HepG2 (cell line): ENCODE measurements at regions not wholly inside any gene's neighbourhood (a gene's known extent, or its start where the extent isn't known, plus 50 kb on each side); places are given as distances from the start of the nearest gene placed in this dataset.

ENCODE experiments used
- ATAC-seq: fragments of 200-7000 bp; cut with Tn5 transposase; 3 replicates; pipeline ENCODE4 v1.9.1; 2020; ENCODE audit warnings: mild to moderate bottlenecking, moderate library complexity
- BruUV-seq: library from RNA; stranded (reverse); fragments of 400-500 nt; replicated peaks from 2 replicates; lab custom pipeline; 2021; lab: Mats Ljungman, UMichigan
- CTCF ChIA-PET: fragments of 300-600 bp; formaldehyde crosslinking; extraction: SDS; loops from one replicate; lab custom pipeline; 2021; ENCODE audit warnings: low total read pairs, inconsistent platforms, low intra/inter-chr PET ratio; lab: Yijun Ruan, JAX
- POLR2A ChIA-PET: fragments of 350-600 bp; sonication (Branson Sonifier 250); formaldehyde crosslinking; loops from one replicate; lab custom pipeline; 2020; ENCODE audit warnings: antibody characterized with exemption, inconsistent platforms; lab: Yijun Ruan, JAX
- DNase-seq: peaks from one replicate; pipeline ENCODE4 v3.0.0-alpha.2; 2015; ENCODE audit warnings: low spot score
- FAIRE-seq: peaks from 3 replicates; lab custom pipeline; 2011; peaks lifted over from hg19 to GRCh38; lab: Jason Lieb, UNC
- H2AFZ ChIP-seq: one replicate; pipeline ENCODE4 v1.6.1; 2011; ENCODE audit warnings: low read length, inconsistent platforms
- H3K27ac ChIP-seq: fragments of 300-600 bp; 3 replicates; pipeline ENCODE4 v1.8.0; 2011; ENCODE audit warnings: mixed run types, mild to moderate bottlenecking, mixed read lengths, low read length, inconsistent platforms; ENCODE audit not compliant: insufficient read depth; ENCODE audit errors: extremely low read length
- H3K27me3 ChIP-seq, 2 experiments: fragments of 200-600 bp in 1 of 2; 2 replicates in 1 of 2; 3 replicates in 1 of 2; pipeline versions ENCODE4 v1.6.0 to v1.8.0; 2011; ENCODE audit warnings: low read length in 2 of 2, mild to moderate bottlenecking in 2 of 2, moderate library complexity in 2 of 2, inconsistent platforms in 1 of 2; ENCODE audit not compliant: insufficient read depth in 2 of 2, control insufficient read depth in 1 of 2
- H3K36me3 ChIP-seq, 2 experiments: fragments of 200-600 bp in 1 of 2; replicated peaks in 1 of 2; 2 replicates in 1 of 2; 3 replicates in 1 of 2; pipeline versions ENCODE4 v1.5.1 to v1.8.0; 2011; ENCODE audit warnings: low read length in 2 of 2, inconsistent platforms in 1 of 2; ENCODE audit not compliant: insufficient read depth in 2 of 2, control insufficient read depth in 1 of 2
- H3K4me1 ChIP-seq: 2 replicates; pipeline ENCODE4 v1.5.1; 2012; ENCODE audit warnings: low read length, inconsistent platforms; ENCODE audit not compliant: insufficient read depth
- H3K4me2 ChIP-seq: 2 replicates; pipeline ENCODE4 v1.6.0; 2011; ENCODE audit warnings: low read depth, low read length, inconsistent platforms
- H3K4me3 ChIP-seq, 3 experiments: fragments of 200-600 bp in 1 of 3; sonication (generic), shearing (Covaris generic) in 1 of 3; replicated peaks in 1 of 3; 2 replicates each; pipeline ENCODE4 v1.5.1; 2011 to 2016; ENCODE audit warnings: low read length in 3 of 3, inconsistent platforms in 2 of 3, low read depth in 2 of 3, mild to moderate bottlenecking in 2 of 3, control low read depth in 1 of 3, mixed read lengths in 1 of 3; ENCODE audit not compliant: insufficient read depth in 1 of 3
- H3K79me2 ChIP-seq: one replicate; pipeline ENCODE4 v1.6.1; 2011; ENCODE audit warnings: low read length, inconsistent platforms; ENCODE audit not compliant: insufficient read depth
- H3K9ac ChIP-seq: 2 replicates; pipeline ENCODE4 v1.6.0; 2011; ENCODE audit warnings: mild to moderate bottlenecking, low read depth, low read length, inconsistent platforms; ENCODE audit not compliant: insufficient read depth
- H3K9me3 ChIP-seq: 2 replicates; pipeline ENCODE4 v1.5.1; 2012; ENCODE audit warnings: mild to moderate bottlenecking, low read length
- H4K20me1 ChIP-seq: 2 replicates; pipeline ENCODE4 v1.6.0; 2011; ENCODE audit warnings: inconsistent platforms, mild to moderate bottlenecking, low read length, moderate library complexity; ENCODE audit not compliant: insufficient read depth
- ARHGAP35 ChIP-seq: sonication (generic); formaldehyde crosslinking; IDR thresholded peaks from 2 replicates; pipeline ENCODE4 v1.9.0; 2022; ENCODE audit warnings: mild to moderate bottlenecking, inconsistent platforms, moderate library complexity, missing genetic modification reagents, borderline replicate concordance
- BORCS8-MEF2B ChIP-seq: sonication (generic); formaldehyde crosslinking; IDR thresholded peaks from 2 replicates; pipeline ENCODE4 v1.8.0; 2022; ENCODE audit warnings: mild to moderate bottlenecking, missing genetic modification reagents
- CBX1 ChIP-seq: IDR thresholded peaks from one replicate; pipeline ENCODE4 v1.6.1; 2016; ENCODE audit warnings: antibody characterized with exemption, low read depth
- GLMP ChIP-seq: sonication (generic); formaldehyde crosslinking; IDR thresholded peaks from 2 replicates; pipeline ENCODE4 v1.9.0; 2021; ENCODE audit warnings: missing genetic modification reagents, mild to moderate bottlenecking, borderline replicate concordance
- KDM3A ChIP-seq: IDR thresholded peaks from 2 replicates; pipeline ENCODE4 v1.6.1; 2018; ENCODE audit warnings: low read depth, missing compliant biosample characterization
- MLLT10 ChIP-seq: sonication (generic); formaldehyde crosslinking; IDR thresholded peaks from 2 replicates; pipeline ENCODE4 v1.4.0; 2020; ENCODE audit warnings: missing genetic modification reagents
- MYC ChIP-seq: sonication (generic); formaldehyde crosslinking; IDR thresholded peaks from 2 replicates; pipeline ENCODE4 v1.9.0; 2021; ENCODE audit warnings: missing genetic modification reagents, borderline replicate concordance
- NCOA2 ChIP-seq: sonication (generic); formaldehyde crosslinking; IDR thresholded peaks from 2 replicates; pipeline ENCODE4 v1.8.0; 2022; ENCODE audit warnings: inconsistent platforms
- SOX13 ChIP-seq, 3 experiments: fragments of 450-650 bp in 1 of 3; sonication (generic) in 1 of 3; formaldehyde crosslinking in 1 of 3; IDR thresholded peaks in 2 of 3; conservative IDR thresholded peaks in 1 of 3; 2 replicates each; pipeline versions ENCODE4 v1.5.0 to v1.6.1; 2016 to 2020; ENCODE audit warnings: antibody characterized with exemption in 1 of 3, mild to moderate bottlenecking in 1 of 3, missing compliant biosample characterization in 1 of 3, missing genetic modification reagents in 1 of 3, moderate library complexity in 1 of 3
- ZNF343 ChIP-seq: sonication (generic); formaldehyde crosslinking; IDR thresholded peaks from 2 replicates; pipeline ENCODE4 v1.4.0; 2020; ENCODE audit warnings: mild to moderate bottlenecking, missing genetic modification reagents
- ZNF747 ChIP-seq: sonication (generic); formaldehyde crosslinking; IDR thresholded peaks from 2 replicates; pipeline ENCODE4 v1.8.1; 2023; ENCODE audit warnings: missing genetic modification reagents, mild to moderate bottlenecking, borderline replicate concordance
- ZSCAN22 ChIP-seq: sonication (generic); formaldehyde crosslinking; IDR thresholded peaks from 2 replicates; pipeline ENCODE4 v1.4.0; 2020; ENCODE audit warnings: mild to moderate bottlenecking, missing genetic modification reagents
- WGBS: methylation state at CpG from one replicate; pipeline ENCODE4 v1.1.6; 2017; ENCODE audit warnings: low lambda C conversion rate; 5-methylcytosine and 5-hydroxymethylcytosine counted together
- in situ Hi-C: cut with HindIII; loops from 2 replicates; pipeline ENCODE4 v1.10.0; 2017; ENCODE audit warnings: low pct_unique_long_range_greater_than_20kb; ENCODE audit not compliant: extremely low pct_ligation_motif_present
- intact Hi-C: fragments of 100-400 bp; cut with micrococcal nuclease; formaldehyde crosslinking; loops from one replicate; pipeline ENCODE4 v1.10.0; 2022; ENCODE audit not compliant: unreplicated experiment

GRCh38 chr5:118603278-118603677, 385.1 kb downstream of the DTWD2 start (continued):
- TF ChIP-seq SOX13 (IDR thresholded peaks at IDR 0.05) (no peak), SOX13 (CRISPR knock-in tag; conservative IDR thresholded peaks at IDR 0.05 in 1 of 2, IDR thresholded peaks at IDR 0.05 in 1 of 2) (no peak), CBX1 (no peak), GLMP (CRISPR knock-in tag) (no peak), ZSCAN22 (CRISPR knock-in tag) (no peak)
- TF ChIP-seq, all 625 proteins: peak for 0

- H3K27me3 ChIP-seq, result no peaks in the 10 kb centered on the region
- H3K4me1 ChIP-seq, result no peaks in the 10 kb centered on the region
- no peak for FAIRE-seq
- no peak overlapping the region for H3K4me2 ChIP-seq
- no peak for DNase-seq
- H4K20me1 ChIP-seq, result no peaks in the 10 kb centered on the region
- ChIA-PET CTCF (no interaction called here), POLR2A (no interaction called here)
- TF ChIP-seq BORCS8-MEF2B (CRISPR knock-in tag), result no peak
- TF ChIP-seq GLMP (CRISPR knock-in tag), result no peak
- TF ChIP-seq NCOA2 (CRISPR knock-in tag), result no peak
- TF ChIP-seq MLLT10 (CRISPR knock-in tag), result no peak
- TF ChIP-seq MYC (CRISPR knock-in tag), result no peak
- TF ChIP-seq ZNF747 (CRISPR knock-in tag), result no peak
- no peak for TF ChIP-seq KDM3A
- no peak for TF ChIP-seq ARHGAP35 (CRISPR knock-in tag)
- TF ChIP-seq ZNF343 (CRISPR knock-in tag), result no peak
- no peaks in the 10 kb centered on the region for H3K36me3 ChIP-seq
- no peak overlapping the region for H3K9ac ChIP-seq
- ATAC-seq, result no peak
- intact Hi-C loops (no loop called here), in situ Hi-C loops (no loop called here)
- no peaks in the 10 kb centered on the region for H3K9me3 ChIP-seq
- H3K4me3 ChIP-seq, result no peak overlapping the region
- BruUV-seq, result no TSS peak
- H3K27ac ChIP-seq, result no peak overlapping the region
- H3K79me2 ChIP-seq, result no peaks in the 10 kb centered on the region
- 1% methylated on average over 3 of the region's 3 CpGs for WGBS
- no peak overlapping the region for H2AFZ ChIP-seq
Measured at GRCh38 chr5:118598311-118598710, 390.0 kb downstream of the DTWD2 start.
